ENCODE measurements at regions not wholly inside any gene's neighbourhood (a gene's known extent, or its start where the extent isn't known, plus 50 kb on each side); places are given as distances from the start of the nearest gene placed in this dataset.

- no peak for DNase-seq (ENCODE audit: low spot score)
These were observed 53.0 kb upstream of the CLDN14 start for GRCh38 chr21:36532769-36533467.

- DNase-seq (ENCODE audit: low spot score): no peak
These were observed 53.5 kb upstream of the CLDN14 start for GRCh38 chr21:36533468-36533848.

GRCh38 chr21:36534656-36535055 lies 54.7 kb upstream of the CLDN14 start:
- DNase-seq (ENCODE audit: low spot score): no peak

GRCh38 chr21:36535618-36536241 lies 55.8 kb upstream of the CLDN14 start:
- DNase-seq (ENCODE audit: low spot score): no peak

GRCh38 chr21:36538761-36539160 lies 58.8 kb upstream of the CLDN14 start:
- DNase-seq (ENCODE audit: low spot score): no peak

GRCh38 chr21:36539434-36540150 lies 59.7 kb upstream of the CLDN14 start:
- DNase-seq (ENCODE audit: low spot score): no peak

GRCh38 chr21:36540700-36541099 lies 60.8 kb upstream of the CLDN14 start:
- DNase-seq (ENCODE audit: low spot score): no peak

GRCh38 chr21:36541721-36542139 lies 61.8 kb upstream of the CLDN14 start:
- DNase-seq (ENCODE audit: low spot score): no peak

GRCh38 chr21:36542312-36543101 lies 62.6 kb upstream of the CLDN14 start:
- no peak for DNase-seq (ENCODE audit: low spot score)

- DNase-seq (ENCODE audit: low spot score): no peak
These were observed 64.0 kb upstream of the CLDN14 start for GRCh38 chr21:36543924-36544323.

GRCh38 chr21:36544545-36544944 lies 64.6 kb upstream of the CLDN14 start:
- DNase-seq (ENCODE audit: low spot score): no peak

- DNase-seq (ENCODE audit: low spot score): no peak
These were observed 66.0 kb upstream of the CLDN14 start for GRCh38 chr21:36545776-36546511.

- no peak for DNase-seq (ENCODE audit: low spot score)
These were observed 67.5 kb upstream of the CLDN14 start for GRCh38 chr21:36547464-36547863.

- DNase-seq (ENCODE audit: low spot score): no peak
These were observed 68.9 kb upstream of the CLDN14 start for GRCh38 chr21:36548866-36549265.

- no peak for DNase-seq (ENCODE audit: low spot score)
These were observed 69.5 kb upstream of the CLDN14 start for GRCh38 chr21:36549470-36549869.

- DNase-seq (ENCODE audit: low spot score): no peak
These were observed 70.8 kb upstream of the CLDN14 start for GRCh38 chr21:36550761-36551160.

- DNase-seq (ENCODE audit: low spot score): no peak
These were observed 71.4 kb upstream of the CLDN14 start for GRCh38 chr21:36551321-36551720.

- DNase-seq (ENCODE audit: low spot score): no peak
These were observed 72.0 kb upstream of the CLDN14 start for GRCh38 chr21:36551731-36552433.

GRCh38 chr21:36552434-36552785 lies 72.5 kb upstream of the CLDN14 start:
- DNase-seq (ENCODE audit: low spot score): no peak

- no peak for DNase-seq (ENCODE audit: low spot score)
These were observed 73.5 kb upstream of the CLDN14 start for GRCh38 chr21:36553406-36553805.

Data from HuH-7 (cell line).